H9 (cell line): ENCODE measurements at regions not wholly inside any gene's neighbourhood (a gene's known extent, or its start where the extent isn't known, plus 50 kb on each side); places are given as distances from the start of the nearest gene placed in this dataset.

Experiments used
- DNase-seq: peaks from one replicate; pipeline ENCODE4 v3.0.0-alpha.2; 2017
- H2AFZ ChIP-seq: one replicate; pipeline ENCODE4 v1.6.1; 2013; ENCODE audit warnings: mild to moderate bottlenecking, low read length, control low read depth, moderate library complexity
- H2AK5ac ChIP-seq: 2 replicates; pipeline ENCODE4 v1.6.1; 2013; ENCODE audit warnings: low read length, control low read depth, mixed read lengths; ENCODE audit not compliant: insufficient read length
- H2BK120ac ChIP-seq: one replicate; pipeline ENCODE4 v1.6.1; 2013; ENCODE audit warnings: low read depth, mild to moderate bottlenecking, low read length, control low read depth, inconsistent platforms; ENCODE audit not compliant: poor library complexity, severe bottlenecking
- H2BK12ac ChIP-seq: 2 replicates; pipeline ENCODE4 v1.6.1; 2013; ENCODE audit warnings: low read length, control low read depth, mixed read lengths, low read depth; ENCODE audit not compliant: insufficient read length
- H2BK15ac ChIP-seq: 2 replicates; pipeline ENCODE4 v1.6.1; 2013; ENCODE audit warnings: low read depth, low read length, control low read depth
- H2BK20ac ChIP-seq: one replicate; pipeline ENCODE4 v1.6.1; 2013; ENCODE audit warnings: low read depth, mild to moderate bottlenecking, low read length, control low read depth, inconsistent platforms; ENCODE audit not compliant: poor library complexity, severe bottlenecking
- H2BK5ac ChIP-seq: 2 replicates; pipeline ENCODE4 v1.6.1; 2013; ENCODE audit warnings: low read length, control low read depth, mixed read lengths; ENCODE audit not compliant: insufficient read length
- H3K14ac ChIP-seq: 2 replicates; pipeline ENCODE4 v1.6.1; 2013; ENCODE audit warnings: low read length, control low read depth; ENCODE audit not compliant: insufficient read depth
- H3K18ac ChIP-seq: 2 replicates; pipeline ENCODE4 v1.6.1; 2013; ENCODE audit warnings: low read depth, mild to moderate bottlenecking, mixed read lengths, low read length, control low read depth; ENCODE audit not compliant: insufficient read length
- H3K23ac ChIP-seq: 2 replicates; pipeline ENCODE4 v1.6.1; 2013; ENCODE audit warnings: low read length, control low read depth, mixed read lengths, low read depth; ENCODE audit not compliant: insufficient read length
- H3K23me2 ChIP-seq: 2 replicates; pipeline ENCODE4 v1.6.1; 2013; ENCODE audit warnings: low read depth, mild to moderate bottlenecking, mixed read lengths, low read length, control low read depth; ENCODE audit not compliant: insufficient read length, poor library complexity, severe bottlenecking
- H3K27ac ChIP-seq: 2 replicates; pipeline ENCODE4 v1.5.1; 2013; ENCODE audit warnings: low read length, control low read depth, mixed read lengths, low read depth; ENCODE audit not compliant: insufficient read length
- H3K27me3 ChIP-seq: 2 replicates; pipeline ENCODE4 v1.6.1; 2013; ENCODE audit warnings: low read length, control low read depth, inconsistent platforms; ENCODE audit not compliant: insufficient read depth
- H3K4ac ChIP-seq: 2 replicates; pipeline ENCODE4 v1.6.1; 2013; ENCODE audit warnings: low read depth, mild to moderate bottlenecking, control low read depth, inconsistent platforms, low read length, moderate library complexity
- H3K4me1 ChIP-seq: 2 replicates; pipeline ENCODE4 v1.6.1; 2013; ENCODE audit warnings: low read length, control low read depth, inconsistent platforms; ENCODE audit not compliant: insufficient read depth
- H3K4me2 ChIP-seq: 2 replicates; pipeline ENCODE4 v1.6.1; 2013; ENCODE audit warnings: low read length, control low read depth, mixed read lengths; ENCODE audit not compliant: insufficient read length, insufficient read depth
- H3K56ac ChIP-seq: 2 replicates; pipeline ENCODE4 v1.6.1; 2013; ENCODE audit warnings: low read depth, mild to moderate bottlenecking, mixed read lengths, low read length, control low read depth; ENCODE audit not compliant: insufficient read length
- H3K79me1 ChIP-seq: 2 replicates; pipeline ENCODE4 v1.6.1; 2013; ENCODE audit warnings: low read depth, mild to moderate bottlenecking, moderate library complexity, low read length, control low read depth, inconsistent platforms; ENCODE audit not compliant: insufficient read depth, poor library complexity, severe bottlenecking
- H3K79me2 ChIP-seq: 2 replicates; pipeline ENCODE4 v1.6.1; 2013; ENCODE audit warnings: low read length, control low read depth, inconsistent platforms; ENCODE audit not compliant: insufficient read depth
- H3K9ac ChIP-seq: 2 replicates; pipeline ENCODE4 v1.6.1; 2013; ENCODE audit warnings: low read length, control low read depth, mixed read lengths; ENCODE audit not compliant: insufficient read length; ENCODE audit errors: extremely low read depth
- H3K9me3 ChIP-seq: one replicate; pipeline ENCODE4 v1.6.1; 2013; ENCODE audit warnings: low read depth, low read length, inconsistent platforms; ENCODE audit not compliant: control insufficient read depth
- H3T11ph ChIP-seq: one replicate; pipeline ENCODE4 v1.6.1; 2013; ENCODE audit warnings: mild to moderate bottlenecking, low read length, control low read depth, inconsistent platforms
- H4K20me1 ChIP-seq: one replicate; pipeline ENCODE4 v1.6.1; 2013; ENCODE audit not compliant: control insufficient read depth, insufficient read length, insufficient read depth
- H4K5ac ChIP-seq: 2 replicates; pipeline ENCODE4 v1.6.1; 2013; ENCODE audit warnings: low read depth, mild to moderate bottlenecking, mixed read lengths, low read length, control low read depth; ENCODE audit not compliant: insufficient read length
- H4K8ac ChIP-seq: replicated peaks from 2 replicates; pipeline ENCODE4 v1.6.1; 2013; ENCODE audit warnings: low read length, control low read depth, mixed read lengths, low read depth; ENCODE audit not compliant: insufficient read length
- H4K91ac ChIP-seq: 2 replicates; pipeline ENCODE4 v1.6.1; 2013; ENCODE audit warnings: low read depth, mild to moderate bottlenecking, moderate library complexity, mixed read lengths, low read length, control low read depth; ENCODE audit not compliant: insufficient read length
- H3K27ac Mint-ChIP-seq, 3 experiments: 2 replicates in 2 of 3; 3 replicates in 1 of 3; pipeline ENCODE4 v1.8.0; 2020 to 2021; ENCODE audit warnings: mixed read lengths in 3 of 3, mild to moderate bottlenecking in 1 of 3, moderate library complexity in 1 of 3
- H3K27me3 Mint-ChIP-seq: 2 replicates; pipeline ENCODE4 v1.8.0; 2021; ENCODE audit warnings: low read depth, mild to moderate bottlenecking, moderate library complexity, mixed read lengths
- H3K36me3 Mint-ChIP-seq, 3 experiments: 2 replicates in 2 of 3; 3 replicates in 1 of 3; pipeline ENCODE4 v1.8.0; 2020 to 2021; ENCODE audit warnings: low read depth in 3 of 3, mixed read lengths in 3 of 3; ENCODE audit not compliant: insufficient read depth in 1 of 3
- H3K4me1 Mint-ChIP-seq, 2 experiments: 2 replicates each; pipeline ENCODE4 v1.8.0; 2020; ENCODE audit warnings: mixed read lengths in 2 of 2
- H3K4me3 Mint-ChIP-seq, 2 experiments: 2 replicates in 1 of 2; 3 replicates in 1 of 2; pipeline ENCODE4 v1.8.0; 2020 to 2021; ENCODE audit warnings: mild to moderate bottlenecking in 2 of 2, mixed read lengths in 2 of 2, moderate library complexity in 1 of 2
- H3K9me3 Mint-ChIP-seq, 2 experiments: 2 replicates in 1 of 2; 3 replicates in 1 of 2; pipeline ENCODE4 v1.8.0; 2020; ENCODE audit warnings: mild to moderate bottlenecking in 2 of 2, mixed read lengths in 2 of 2, moderate library complexity in 1 of 2
- CTCF ChIP-seq: fragments of 200-600 bp; sonication (generic); conservative IDR thresholded peaks from 3 replicates; pipeline ENCODE4 v1.8.0; 2021; ENCODE audit warnings: antibody characterized with exemption, mild to moderate bottlenecking
- WGBS: extraction: QIAGEN DNeasy Blood & Tissue Kit; methylation state at CpG from one replicate; pipeline ENCODE4 v1.1.7; 2013; ENCODE audit warnings: missing lambda C conversion rate, low lambda C conversion rate, mixed read lengths; ENCODE audit not compliant: insufficient read length; ENCODE audit errors: extremely low coverage; 5-methylcytosine and 5-hydroxymethylcytosine counted together

GRCh38 chr11:30786256-30787110 lies 200.3 kb upstream of the MPPED2 start:
- Mint-ChIP-seq H3K4me1 (no peaks in the 10 kb centered on the region), H3K27me3 (no peaks in the 10 kb centered on the region), H3K27ac (no peak overlapping the region), H3K4me3 (no peak overlapping the region), H3K36me3 (peaks cover 0 to 4% (median 2%) of the 10 kb centered on the region in 3 experiments; a peak in 3 of 7 replicates), H3K9me3 (peaks cover 3 to 5% of the 10 kb centered on the region in 2 experiments; a peak in 4 of 5 replicates)
- no peak overlapping the region for H2BK5ac ChIP-seq
- H3K27me3 ChIP-seq, result no peaks in the 10 kb centered on the region
- no peaks in the 10 kb centered on the region for H3K9me3 ChIP-seq
- H3K9ac ChIP-seq, result no peak overlapping the region
- H3K27ac ChIP-seq, result no peak overlapping the region
- no peak overlapping the region for H2BK20ac ChIP-seq
- no peak overlapping the region for H2AFZ ChIP-seq
- H3K4me1 ChIP-seq, result no peaks in the 10 kb centered on the region
- no peak overlapping the region for H3K23ac ChIP-seq
- H4K91ac ChIP-seq, result no peak overlapping the region
- H3K14ac ChIP-seq, result no peak overlapping the region
- H4K20me1 ChIP-seq, result no peaks in the 10 kb centered on the region
- H3K4ac ChIP-seq, result no peak overlapping the region
- H2AK5ac ChIP-seq, result no peak overlapping the region
- H3K18ac ChIP-seq, result no peak overlapping the region
- no peak overlapping the region for H3K56ac ChIP-seq
- no peak overlapping the region for H4K8ac ChIP-seq
- H2BK12ac ChIP-seq, result no peak overlapping the region
- H2BK120ac ChIP-seq, result no peak overlapping the region
- no peak overlapping the region for H4K5ac ChIP-seq
- TF ChIP-seq CTCF, result no peak
- no CpG with 5 or more reads among the region's 4 CpGs for WGBS
- no peak for DNase-seq
- no peak overlapping the region for H2BK15ac ChIP-seq
- H3T11ph ChIP-seq, result no peak overlapping the region
- no peak overlapping the region for H3K4me2 ChIP-seq
- H3K79me1 ChIP-seq, result no peaks in the 10 kb centered on the region
- no peaks in the 10 kb centered on the region for H3K23me2 ChIP-seq
- H3K79me2 ChIP-seq, result no peaks in the 10 kb centered on the region
